GM10248 (cell line): ENCODE measurements at regions not wholly inside any gene's neighbourhood (a gene's known extent, or its start where the extent isn't known, plus 50 kb on each side); places are given as distances from the start of the nearest gene placed in this dataset.

Source experiments
- CTCF ChIA-PET: fragments of 300-600 bp; sonication (Branson Sonifier 250); formaldehyde crosslinking; extraction: SDS; loops from one replicate; lab custom pipeline; 2021; ENCODE audit warnings: antibody characterized with exemption; lab: Yijun Ruan, JAX
- POLR2A ChIA-PET: fragments of 350-650 bp; sonication (Branson Sonifier 250); formaldehyde crosslinking; extraction: SDS; loops from one replicate; lab custom pipeline; 2020; ENCODE audit warnings: antibody characterized with exemption; lab: Yijun Ruan, JAX
- DNase-seq: peaks from one replicate; pipeline ENCODE4 v3.0.0; 2012; ENCODE audit errors: extremely low spot score
- TF ChIP-seq, protein P1 (sequence below): IDR thresholded peaks from 2 replicates; pipeline ENCODE4 v1.5.1; 2012; ENCODE audit warnings: mild to moderate bottlenecking, low read depth; ENCODE audit errors: extremely low read depth, missing control alignments, control extremely low read depth

DNA sequence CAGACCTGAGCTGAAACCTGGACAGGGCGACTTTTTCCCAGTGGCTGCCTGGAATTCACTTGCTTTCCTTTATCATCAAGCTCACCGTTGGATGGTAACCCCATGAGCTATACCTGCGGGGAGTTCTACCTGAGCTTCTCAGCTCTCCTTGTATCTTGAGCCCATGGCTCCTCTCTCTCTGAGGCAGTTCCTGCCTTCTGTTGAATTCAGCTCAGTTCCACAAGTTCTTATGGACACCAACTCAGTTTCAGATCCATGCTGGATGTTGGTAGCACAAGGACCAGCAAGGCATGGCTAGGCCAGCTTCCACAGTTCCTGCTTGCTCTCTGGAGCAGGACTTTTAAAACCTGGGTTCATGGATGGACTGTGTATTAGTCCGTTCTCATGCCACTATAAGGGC, 58.3 kb upstream of the AMPD3 start:
- TF ChIP-seq, protein P1, sequence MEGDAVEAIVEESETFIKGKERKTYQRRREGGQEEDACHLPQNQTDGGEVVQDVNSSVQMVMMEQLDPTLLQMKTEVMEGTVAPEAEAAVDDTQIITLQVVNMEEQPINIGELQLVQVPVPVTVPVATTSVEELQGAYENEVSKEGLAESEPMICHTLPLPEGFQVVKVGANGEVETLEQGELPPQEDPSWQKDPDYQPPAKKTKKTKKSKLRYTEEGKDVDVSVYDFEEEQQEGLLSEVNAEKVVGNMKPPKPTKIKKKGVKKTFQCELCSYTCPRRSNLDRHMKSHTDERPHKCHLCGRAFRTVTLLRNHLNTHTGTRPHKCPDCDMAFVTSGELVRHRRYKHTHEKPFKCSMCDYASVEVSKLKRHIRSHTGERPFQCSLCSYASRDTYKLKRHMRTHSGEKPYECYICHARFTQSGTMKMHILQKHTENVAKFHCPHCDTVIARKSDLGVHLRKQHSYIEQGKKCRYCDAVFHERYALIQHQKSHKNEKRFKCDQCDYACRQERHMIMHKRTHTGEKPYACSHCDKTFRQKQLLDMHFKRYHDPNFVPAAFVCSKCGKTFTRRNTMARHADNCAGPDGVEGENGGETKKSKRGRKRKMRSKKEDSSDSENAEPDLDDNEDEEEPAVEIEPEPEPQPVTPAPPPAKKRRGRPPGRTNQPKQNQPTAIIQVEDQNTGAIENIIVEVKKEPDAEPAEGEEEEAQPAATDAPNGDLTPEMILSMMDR = no peak
- ChIA-PET POLR2A (no interaction called here), CTCF (interaction anchor here (1.1 to 2.1 kb wide), 3 partner anchors 9 to 105 kb away, joined by 3 to 7 read pairs (median 5); no protein-coding TSS in a partner anchor)
- no peak for DNase-seq

DNA sequence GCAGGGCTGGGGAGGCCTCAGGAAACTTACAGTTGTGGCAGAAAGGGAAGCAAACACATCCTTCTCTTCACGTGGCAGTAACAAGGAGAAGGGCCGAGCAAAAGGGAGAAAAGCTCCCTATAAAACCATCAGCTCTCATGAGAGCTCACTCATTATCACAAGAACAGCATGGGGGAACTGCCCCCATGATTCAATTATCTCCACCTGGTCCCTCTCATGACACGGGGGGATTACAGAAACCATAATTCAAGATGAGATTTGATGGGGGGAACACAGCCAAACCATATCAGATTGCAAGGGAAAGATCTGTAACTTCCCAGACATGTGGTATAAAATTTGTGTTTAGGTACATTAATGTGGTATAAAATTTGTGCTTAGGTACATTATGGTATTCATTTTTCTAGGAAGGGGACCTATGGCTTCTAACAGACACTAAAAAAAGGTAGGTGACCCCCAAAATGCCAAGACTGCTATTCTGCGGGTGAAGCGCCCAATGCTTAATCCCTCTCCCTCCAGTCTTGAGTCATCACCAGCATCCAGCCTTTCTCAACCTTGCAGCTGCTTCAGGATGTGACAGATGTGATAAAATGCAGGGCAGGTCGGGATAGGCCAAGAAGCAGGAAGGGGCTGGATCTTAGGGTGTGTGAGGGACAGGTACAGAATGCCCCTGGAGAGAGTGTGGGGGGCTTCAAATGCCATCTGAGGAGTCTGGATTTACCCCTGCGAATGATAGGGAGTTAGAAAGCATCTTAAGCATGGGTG, 57.7 kb upstream of the AMPD3 start:
- CTCF ChIA-PET = interaction anchor here (0.6 to 2.0 kb wide), 4 partner anchors 16 to 104 kb away, joined by 3 to 8 read pairs (median 4); no protein-coding TSS in a partner anchor

DNA sequence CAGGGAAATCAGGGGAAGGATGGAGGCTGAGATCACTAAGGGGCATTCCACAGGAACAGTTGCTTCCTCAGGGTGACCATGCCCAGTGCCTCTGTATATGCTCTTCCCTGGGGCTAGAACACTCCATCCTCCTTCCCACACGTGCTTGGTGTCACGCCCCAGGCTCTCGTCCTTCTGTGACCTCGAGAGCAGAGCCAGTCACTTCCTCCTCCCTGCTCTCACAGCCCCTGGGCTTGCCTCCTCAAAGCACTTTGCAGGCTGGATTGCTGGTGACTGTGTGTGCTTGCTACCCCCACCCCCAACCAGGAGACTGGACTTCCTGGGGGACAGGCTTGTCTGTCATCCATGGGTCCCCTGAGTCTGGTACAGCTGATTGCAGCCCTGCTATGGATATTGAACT, 56.5 kb upstream of the AMPD3 start:
- TF ChIP-seq, protein P1 = no peak
- no peak for DNase-seq
- POLR2A ChIA-PET = no interaction called here
- CTCF ChIA-PET = interaction anchor here (2.0 kb wide), 1 partner anchor 32 kb away, joined by 8 read pairs; no protein-coding TSS in a partner anchor

More for the DNA sequence above, 57.7 kb upstream of the AMPD3 start:
- no peak for DNase-seq
- TF ChIP-seq, protein P1 = no peak
- POLR2A ChIA-PET = no interaction called here

DNA sequence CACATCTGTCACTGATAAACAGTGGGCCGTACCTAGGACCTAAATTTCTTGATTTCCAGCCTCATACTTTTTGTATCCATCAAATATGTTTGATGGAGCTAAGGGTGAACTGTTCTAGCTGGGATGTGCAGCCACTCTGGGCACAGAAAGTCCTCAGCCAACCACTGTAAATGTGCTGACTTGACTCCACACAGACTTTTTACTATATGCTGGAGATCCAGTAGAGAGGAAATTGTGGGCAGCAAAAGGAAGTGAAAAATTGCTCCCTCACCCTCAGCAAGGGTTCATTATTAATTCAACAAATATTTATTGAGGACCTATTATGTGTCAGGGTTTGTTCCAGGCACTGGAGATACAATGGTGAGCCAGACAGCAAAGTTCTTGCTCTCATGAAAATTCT, 54.2 kb upstream of the AMPD3 start:
- DNase-seq = no peak
- TF ChIP-seq, protein P1 = no peak
- ChIA-PET CTCF (interaction anchor here (0.8 to 7.0 kb wide), 5 partner anchors 12 to 335 kb away, joined by 3 to 41 read pairs (median 3); no protein-coding TSS in a partner anchor), POLR2A (no interaction called here)

DNA sequence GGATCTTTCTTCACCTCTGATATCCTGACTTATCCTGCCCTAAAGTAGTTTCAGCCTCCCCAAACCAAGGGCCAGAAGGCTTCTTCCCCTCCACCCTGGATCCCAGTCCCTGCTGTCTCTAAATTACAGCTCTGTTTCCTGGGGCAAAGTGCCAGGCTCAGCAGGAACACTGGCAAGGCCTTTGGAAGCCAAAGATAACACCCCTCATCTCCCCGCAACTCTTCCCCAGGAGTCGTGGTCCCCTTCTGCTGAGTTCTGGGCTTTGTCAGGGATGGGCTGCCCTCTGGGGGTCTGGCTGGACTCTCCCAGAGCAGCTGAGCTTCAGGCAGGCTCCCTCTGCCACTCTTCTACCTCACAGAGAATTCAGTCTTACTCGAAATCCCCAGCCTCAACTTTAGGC, 53.8 kb upstream of the AMPD3 start:
- CTCF ChIA-PET = interaction anchor here (0.8 to 7.0 kb wide), 5 partner anchors 12 to 335 kb away, joined by 3 to 41 read pairs (median 3); no protein-coding TSS in a partner anchor
- TF ChIP-seq, protein P1 = no peak
- DNase-seq = no peak
- POLR2A ChIA-PET = no interaction called here

DNA sequence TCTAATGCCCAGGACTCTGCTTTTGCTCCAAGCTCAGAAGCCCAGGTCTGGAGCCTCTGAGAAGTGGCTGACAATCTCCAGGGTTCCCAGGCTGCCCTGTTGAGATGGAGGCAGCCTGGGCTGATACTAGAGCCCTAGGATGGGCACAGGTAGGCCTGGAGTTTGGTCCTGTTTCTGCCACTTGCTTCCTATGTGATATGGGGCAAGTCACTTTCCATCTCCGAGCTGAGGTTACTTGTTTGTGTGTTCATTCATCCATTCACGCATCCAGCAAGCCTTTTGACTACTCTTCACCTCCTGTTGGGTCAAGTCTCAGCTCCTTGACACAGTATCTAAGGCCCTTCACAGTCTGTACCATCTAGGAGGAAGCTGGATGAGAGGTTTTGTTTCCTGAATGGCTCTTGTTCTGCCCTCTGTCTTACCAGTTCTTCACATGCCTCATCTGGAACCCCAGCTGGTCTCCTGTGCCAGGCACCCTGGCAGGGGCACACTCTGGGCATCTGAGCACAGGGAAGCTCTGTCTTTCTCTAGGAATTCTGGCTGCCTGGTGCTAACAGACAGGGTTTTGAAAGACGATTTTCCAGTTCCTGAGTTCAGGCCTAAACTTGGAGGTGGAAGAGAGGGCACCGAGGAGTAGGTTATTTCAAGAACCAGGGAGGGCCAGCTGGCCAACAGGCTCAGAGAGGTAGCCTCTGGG, 53.2 kb upstream of the AMPD3 start:
- no peak for DNase-seq
- ChIA-PET CTCF (interaction anchor here (0.8 to 7.0 kb wide), 7 partner anchors 11 to 334 kb away, joined by 3 to 41 read pairs (median 4); no protein-coding TSS in a partner anchor), POLR2A (no interaction called here)
- TF ChIP-seq, protein P1 = no peak
